ENCODE measurements at regions not wholly inside any gene's neighbourhood (a gene's known extent, or its start where the extent isn't known, plus 50 kb on each side); places are given as distances from the start of the nearest gene placed in this dataset.
"Not testable (repeated sequence)": the region's sequence is repeated elsewhere in the genome, so short reads cannot be mapped to it uniquely, and the experiment has no call there.

- Mint-ChIP-seq H3K27ac (no peak overlapping the region), H3K27me3 (ENCODE audit: insufficient read depth, low read depth, poor library complexity) (peaks cover 3% of the 10 kb centered on the region), H3K4me3 (no peak overlapping the region), H3K9me3 (peaks cover 3% of the 10 kb centered on the region; the same call in 1 of the 3 replicates), H3K36me3 (ENCODE audit: low read depth) (no peaks in the 10 kb centered on the region), H3K4me1 (peaks cover 4% of the 10 kb centered on the region; the same call in 1 of the 3 replicates)
- Histone ChIP-seq H3K27ac (ENCODE audit: low read depth) (no peak overlapping the region), H3K4me2 (no peak overlapping the region), H3K4me1 (ENCODE audit: insufficient read depth) (no peaks in the 10 kb centered on the region), H3K79me2 (replicated peaks; ENCODE audit: insufficient read depth) (no peaks in the 10 kb centered on the region), H3K4me3 (no peak overlapping the region), H3F3A (replicated peaks; ENCODE audit: low read depth) (no peaks in the 10 kb centered on the region), H3K27me3 (ENCODE audit: insufficient read depth) (no peaks in the 10 kb centered on the region), H3K9me2 (ENCODE audit: insufficient read depth) (no peaks in the 10 kb centered on the region), H2AFZ (no peak overlapping the region), H4K20me1 (replicated peaks; ENCODE audit: insufficient read depth) (no peaks in the 10 kb centered on the region), H3K36me3 (ENCODE audit: insufficient read depth) (no peaks in the 10 kb centered on the region)
- DNase-seq (ENCODE audit: low spot score) (no peak), ATAC-seq (no peak)
- no peak for TF ChIP-seq REST (IDR thresholded peaks at IDR 0.05; ENCODE audit: unreplicated experiment)
- no peak for TF ChIP-seq EZH2phosphoT487 (IDR thresholded peaks at IDR 0.05; ENCODE audit: unreplicated experiment)
- no peak for TF ChIP-seq EZH2 (IDR thresholded peaks at IDR 0.05; ENCODE audit: low read depth, unreplicated experiment)
- no peak for TF ChIP-seq NANOG (IDR thresholded peaks at IDR 0.05; ENCODE audit: borderline replicate concordance)
- TF ChIP-seq CREB1 (CRISPR knock-in tag; IDR thresholded peaks at IDR 0.05; ENCODE audit: low read depth) = no peak
- no peak for TF ChIP-seq POLR2AphosphoS5 (IDR thresholded peaks at IDR 0.05; ENCODE audit: low read depth)
- TF ChIP-seq, protein P1, sequence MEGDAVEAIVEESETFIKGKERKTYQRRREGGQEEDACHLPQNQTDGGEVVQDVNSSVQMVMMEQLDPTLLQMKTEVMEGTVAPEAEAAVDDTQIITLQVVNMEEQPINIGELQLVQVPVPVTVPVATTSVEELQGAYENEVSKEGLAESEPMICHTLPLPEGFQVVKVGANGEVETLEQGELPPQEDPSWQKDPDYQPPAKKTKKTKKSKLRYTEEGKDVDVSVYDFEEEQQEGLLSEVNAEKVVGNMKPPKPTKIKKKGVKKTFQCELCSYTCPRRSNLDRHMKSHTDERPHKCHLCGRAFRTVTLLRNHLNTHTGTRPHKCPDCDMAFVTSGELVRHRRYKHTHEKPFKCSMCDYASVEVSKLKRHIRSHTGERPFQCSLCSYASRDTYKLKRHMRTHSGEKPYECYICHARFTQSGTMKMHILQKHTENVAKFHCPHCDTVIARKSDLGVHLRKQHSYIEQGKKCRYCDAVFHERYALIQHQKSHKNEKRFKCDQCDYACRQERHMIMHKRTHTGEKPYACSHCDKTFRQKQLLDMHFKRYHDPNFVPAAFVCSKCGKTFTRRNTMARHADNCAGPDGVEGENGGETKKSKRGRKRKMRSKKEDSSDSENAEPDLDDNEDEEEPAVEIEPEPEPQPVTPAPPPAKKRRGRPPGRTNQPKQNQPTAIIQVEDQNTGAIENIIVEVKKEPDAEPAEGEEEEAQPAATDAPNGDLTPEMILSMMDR (conservative IDR thresholded peaks at IDR 0.05; ENCODE audit: low read depth in 2 of 2) = 0 out of 4 replicates have a peak, but pooled peaks of 1 of the 2 experiments have one; percentile 0
Observed at GRCh38 chr11:67780056-67780455, 105.6 kb upstream of the ALDH3B2 start.

DNA sequence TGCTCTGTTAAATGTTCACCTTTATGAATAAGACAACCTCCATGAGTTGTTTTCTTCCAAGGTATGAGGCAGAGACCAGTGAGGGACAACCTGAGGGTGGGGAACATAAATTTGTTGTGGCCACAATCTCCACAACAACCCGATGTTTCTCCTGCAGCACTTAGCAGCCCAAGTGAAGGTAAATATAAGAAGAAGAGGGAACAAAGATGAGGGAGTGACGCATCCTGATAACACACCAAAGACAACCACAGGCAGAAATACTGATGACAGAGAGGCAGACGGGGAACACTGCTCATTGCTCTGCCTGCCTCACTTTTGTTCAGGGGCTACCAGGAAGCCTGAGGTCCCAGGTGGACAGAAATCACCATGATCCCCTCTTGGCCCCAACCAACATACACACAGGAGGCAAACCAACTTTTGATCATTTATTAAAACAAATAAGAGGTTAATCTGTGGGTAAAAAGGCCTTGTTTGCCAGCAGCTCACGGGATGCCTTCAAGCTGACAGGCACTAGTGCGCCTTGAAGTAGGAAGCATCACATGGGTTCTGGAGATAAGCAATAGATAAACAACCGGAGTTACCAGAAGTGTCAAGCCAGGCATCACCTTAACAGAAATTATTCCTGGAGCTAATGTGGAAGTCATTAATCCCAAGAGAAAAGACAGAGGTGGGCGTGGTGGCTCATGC lies 104.9 kb upstream of the ALDH3B2 start:
- H4K20me1 ChIP-seq (replicated peaks; ENCODE audit: insufficient read depth); H3K9me2 ChIP-seq (ENCODE audit: insufficient read depth); H3K27ac ChIP-seq (ENCODE audit: low read depth); H3K36me3 ChIP-seq (ENCODE audit: insufficient read depth); H2AFZ ChIP-seq; H3K27ac Mint-ChIP-seq; H3K4me2 ChIP-seq; H3K4me3 ChIP-seq; H3K9me3 Mint-ChIP-seq; H3K79me2 ChIP-seq (replicated peaks; ENCODE audit: insufficient read depth); DNase-seq (ENCODE audit: low spot score); H3K27me3 Mint-ChIP-seq (ENCODE audit: insufficient read depth, low read depth, poor library complexity); H3K4me1 ChIP-seq (ENCODE audit: insufficient read depth); H3K4me3 Mint-ChIP-seq; ATAC-seq; H3K36me3 Mint-ChIP-seq (ENCODE audit: low read depth); H3K27me3 ChIP-seq (ENCODE audit: insufficient read depth); H3K4me1 Mint-ChIP-seq; H3F3A ChIP-seq (replicated peaks; ENCODE audit: low read depth): not testable (repeated sequence)

All from GM23338 (cell line).